Fibroblast of skin of scalp (primary cell): ENCODE measurements at regions not wholly inside any gene's neighbourhood (a gene's known extent, or its start where the extent isn't known, plus 50 kb on each side); places are given as distances from the start of the nearest gene placed in this dataset.

ENCODE experiments used
- DNase-seq: peaks from one replicate; pipeline ENCODE4 v3.0.0-alpha.2; 2013

DNA sequence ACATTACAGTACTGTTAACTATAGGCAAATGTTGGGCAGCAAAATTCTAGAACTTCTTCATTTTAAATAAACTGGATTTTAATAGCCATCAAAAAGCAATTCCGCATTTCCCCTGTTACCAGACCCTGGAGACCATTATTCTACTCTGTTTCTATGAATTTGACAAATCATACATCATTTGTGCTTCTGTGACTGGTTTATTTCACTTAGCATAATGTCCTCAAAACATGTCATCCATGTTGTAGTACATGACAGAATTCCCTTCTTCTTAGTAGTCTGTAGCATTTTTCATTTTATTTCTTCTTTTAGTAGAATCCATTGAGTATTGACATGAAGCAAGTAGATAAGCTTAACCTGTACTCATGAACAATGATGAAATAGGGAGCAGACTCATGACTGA lies 59.4 kb upstream of the PPP4R3C start:
- DNase-seq, result no peak

DNA sequence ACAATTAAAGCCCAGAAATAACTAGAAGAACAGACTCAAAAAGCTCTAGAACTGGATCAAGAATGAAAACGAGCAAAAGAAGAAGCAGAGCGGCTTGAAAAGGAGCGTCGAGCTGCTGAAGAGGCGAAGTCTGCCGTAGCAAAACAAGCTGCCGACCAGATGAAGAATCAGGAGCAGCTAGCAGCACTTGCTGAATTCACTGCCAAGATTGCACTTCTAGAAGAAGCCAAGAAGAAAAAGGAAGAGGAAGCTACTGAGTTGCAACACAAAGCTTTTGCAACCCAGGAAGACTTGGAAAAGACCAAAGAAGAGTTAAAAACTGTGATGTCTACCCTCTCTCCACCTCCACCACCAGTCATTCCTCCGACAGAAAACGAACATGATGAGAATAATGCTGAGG lies 56.1 kb upstream of the PPP4R3C start:
- peak; percentile 0 for DNase-seq
